Karpas-422 (cell line): ENCODE measurements at regions not wholly inside any gene's neighbourhood (a gene's known extent, or its start where the extent isn't known, plus 50 kb on each side); places are given as distances from the start of the nearest gene placed in this dataset.

Experiments used
- DNase-seq: peaks from one replicate; pipeline ENCODE4 v3.0.0-alpha.2; 2015
- H2AFZ ChIP-seq: fragments of 200-600 bp; sonication (generic); 2 replicates; pipeline ENCODE4 v1.6.1; 2014; ENCODE audit warnings: antibody characterized with exemption, low read length, mixed read lengths
- H3K27ac ChIP-seq: fragments of 200-600 bp; sonication (generic); 2 replicates; pipeline ENCODE4 v1.5.1; 2014; ENCODE audit warnings: mild to moderate bottlenecking, low read length, moderate library complexity
- H3K27me3 ChIP-seq: fragments of 200-600 bp; sonication (generic); 2 replicates; pipeline ENCODE4 v1.6.1; 2014; ENCODE audit warnings: low read length, mixed read lengths
- H3K36me3 ChIP-seq: fragments of 200-600 bp; sonication (generic); 2 replicates; pipeline ENCODE4 v1.6.1; 2014; ENCODE audit warnings: low read length, mixed read lengths; ENCODE audit not compliant: insufficient read depth
- H3K4me1 ChIP-seq: fragments of 200-600 bp; sonication (generic); 2 replicates; pipeline ENCODE4 v1.6.1; 2014; ENCODE audit warnings: mild to moderate bottlenecking, low read length, mixed read lengths
- H3K4me2 ChIP-seq: fragments of 200-600 bp; sonication (generic); 2 replicates; pipeline ENCODE4 v1.6.1; 2014; ENCODE audit warnings: low read length, low read depth, mild to moderate bottlenecking; ENCODE audit not compliant: poor library complexity, severe bottlenecking
- H3K4me3 ChIP-seq: fragments of 200-600 bp; sonication (generic); 2 replicates; pipeline ENCODE4 v1.5.1; 2014; ENCODE audit warnings: mild to moderate bottlenecking, antibody characterized with exemption, low read length, mixed read lengths
- H3K79me2 ChIP-seq: fragments of 200-600 bp; sonication (generic); 2 replicates; pipeline ENCODE4 v1.6.1; 2014; ENCODE audit warnings: mild to moderate bottlenecking, low read length, mixed read lengths
- H3K9ac ChIP-seq: fragments of 200-600 bp; sonication (generic); 2 replicates; pipeline ENCODE4 v1.6.0; 2014; ENCODE audit warnings: low read length
- H3K9me2 ChIP-seq: fragments of 200-600 bp; sonication (generic), shearing (Covaris generic); replicated peaks from 2 replicates; pipeline ENCODE4 v1.6.0; 2014; ENCODE audit warnings: mild to moderate bottlenecking, low read length, moderate library complexity; ENCODE audit not compliant: insufficient read depth
- H3K9me3 ChIP-seq: fragments of 300-700, 200-600 bp; sonication (generic); 2 replicates; pipeline ENCODE4 v1.6.1; 2014; ENCODE audit warnings: low read length, mixed read lengths
- H4K20me1 ChIP-seq: fragments of 200-600 bp; sonication (generic); 2 replicates; pipeline ENCODE4 v1.6.1; 2014; ENCODE audit warnings: mild to moderate bottlenecking, antibody characterized with exemption, low read length, low read depth; ENCODE audit not compliant: insufficient read depth

DNA sequence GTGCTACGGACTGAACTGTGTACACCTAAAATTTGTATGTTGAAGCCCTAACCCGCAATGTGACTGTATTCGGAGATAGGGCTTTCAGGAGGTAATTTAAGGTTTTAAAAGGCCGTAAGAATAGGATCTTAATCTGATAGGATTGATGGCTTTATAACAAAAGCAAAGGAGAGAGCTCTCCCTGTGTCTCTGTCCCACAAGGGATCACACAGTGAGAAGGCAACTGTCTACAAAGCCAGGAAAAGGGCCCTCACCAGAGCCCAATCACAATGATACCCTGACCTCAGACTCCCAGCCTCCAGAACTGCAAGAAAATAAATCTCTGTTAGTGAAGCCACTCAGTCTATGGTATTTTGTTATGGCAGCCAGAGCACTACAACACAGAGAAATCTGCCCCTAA is 208.7 kb upstream of the ZC3H12C start:
- H3K27me3 ChIP-seq = no peaks in the 10 kb centered on the region
- no peaks in the 10 kb centered on the region for H3K4me1 ChIP-seq
- H3K4me3 ChIP-seq = no peak overlapping the region
- H3K9ac ChIP-seq = no peak overlapping the region
- H4K20me1 ChIP-seq = no peaks in the 10 kb centered on the region
- H3K27ac ChIP-seq = no peak overlapping the region
- no peaks in the 10 kb centered on the region; the same call in 1 of the 2 replicates for H3K9me2 ChIP-seq
- no peaks in the 10 kb centered on the region for H3K79me2 ChIP-seq
- no peak overlapping the region for H2AFZ ChIP-seq
- H3K4me2 ChIP-seq = no peak overlapping the region
- DNase-seq = no peak
- H3K9me3 ChIP-seq = no peaks in the 10 kb centered on the region; the same call in 1 of the 2 replicates
- H3K36me3 ChIP-seq = no peaks in the 10 kb centered on the region

DNA sequence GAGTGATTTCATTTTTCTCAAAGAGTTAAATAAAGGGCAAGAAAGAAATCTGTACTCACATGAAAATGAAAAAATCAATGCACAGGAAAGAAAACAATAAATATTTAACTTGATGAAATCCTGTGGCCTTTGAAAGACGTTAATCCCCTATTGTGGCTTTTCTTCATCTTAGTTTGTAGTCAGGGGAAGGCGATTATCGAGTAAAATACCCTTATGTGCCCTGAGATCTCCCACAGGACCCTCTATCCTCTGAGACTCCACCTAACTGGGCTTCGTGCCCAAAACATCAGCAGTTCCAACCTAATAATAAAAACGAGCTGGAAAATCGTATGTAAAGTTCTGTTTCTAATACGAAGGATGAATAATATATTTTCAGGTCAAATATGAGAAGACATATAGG is 208.2 kb upstream of the ZC3H12C start:
- Histone ChIP-seq H3K4me1 (no peaks in the 10 kb centered on the region), H2AFZ (no peak overlapping the region), H3K27me3 (no peaks in the 10 kb centered on the region), H3K36me3 (no peaks in the 10 kb centered on the region), H4K20me1 (no peaks in the 10 kb centered on the region), H3K9ac (no peak overlapping the region), H3K9me3 (no peaks in the 10 kb centered on the region; the same call in 1 of the 2 replicates), H3K4me3 (no peak overlapping the region), H3K27ac (no peak overlapping the region), H3K4me2 (no peak overlapping the region), H3K79me2 (no peaks in the 10 kb centered on the region), H3K9me2 (no peaks in the 10 kb centered on the region; the same call in 1 of the 2 replicates)
- DNase-seq = no peak

DNA sequence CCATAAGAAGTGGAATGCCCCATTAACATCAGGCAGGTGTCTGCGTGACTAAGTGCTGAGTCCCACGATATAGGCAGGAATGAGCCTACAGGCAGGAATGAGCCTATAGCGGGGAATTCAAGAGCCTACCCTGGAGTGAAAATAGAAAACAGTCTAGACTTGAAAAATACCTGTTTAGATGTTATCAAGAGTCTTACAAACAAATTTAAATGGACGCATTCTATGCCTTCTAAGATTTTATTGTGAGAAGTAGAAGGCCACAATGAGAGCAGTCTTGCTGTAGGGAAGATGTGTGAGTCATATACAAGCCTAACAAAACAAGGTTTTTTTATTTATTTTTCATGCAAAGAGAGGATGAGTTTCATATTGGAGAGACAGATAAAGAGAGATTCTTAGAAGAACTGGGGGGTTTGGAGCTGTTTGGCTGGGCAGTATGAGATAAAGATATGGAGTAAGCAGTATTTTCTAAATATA is 200.8 kb upstream of the ZC3H12C start:
- Histone ChIP-seq H2AFZ (no peak overlapping the region), H3K4me1 (no peaks in the 10 kb centered on the region), H3K9me3 (no peaks in the 10 kb centered on the region), H4K20me1 (no peaks in the 10 kb centered on the region), H3K27me3 (peaks cover 5% of the 10 kb centered on the region; the same call in 1 of the 2 replicates), H3K9ac (no peak overlapping the region), H3K79me2 (no peaks in the 10 kb centered on the region), H3K4me2 (no peak overlapping the region), H3K9me2 (no peaks in the 10 kb centered on the region), H3K4me3 (no peak overlapping the region), H3K27ac (no peak overlapping the region), H3K36me3 (no peaks in the 10 kb centered on the region)
- peak; percentile 38 for DNase-seq

DNA sequence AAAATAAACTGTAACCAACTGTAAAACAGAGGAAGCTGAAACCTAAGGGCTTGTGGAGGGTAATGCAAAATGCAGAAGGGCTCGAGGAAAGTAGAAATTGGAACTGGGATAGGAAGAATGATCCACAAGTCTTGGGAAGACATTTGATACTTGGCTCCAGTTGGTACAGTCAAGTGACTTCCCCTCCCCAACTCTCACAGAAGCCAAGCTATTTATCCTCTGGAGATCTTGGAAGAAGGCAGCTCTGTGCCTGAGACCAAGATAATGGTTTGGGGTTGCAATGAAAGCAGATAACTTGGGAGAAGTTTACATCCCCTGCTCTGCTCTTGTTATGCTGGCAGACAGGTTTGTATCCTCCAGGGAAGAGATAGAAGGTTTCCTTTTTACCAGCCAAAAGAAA is 198.9 kb upstream of the ZC3H12C start:
- Histone ChIP-seq H3K4me1 (no peaks in the 10 kb centered on the region), H3K27me3 (peaks cover 5% of the 10 kb centered on the region), H3K4me2 (no peak overlapping the region), H3K4me3 (no peak overlapping the region), H3K79me2 (no peaks in the 10 kb centered on the region), H3K9me3 (no peaks in the 10 kb centered on the region; the same call in 1 of the 2 replicates), H3K9me2 (no peaks in the 10 kb centered on the region), H2AFZ (no peak overlapping the region), H3K36me3 (no peaks in the 10 kb centered on the region), H3K9ac (no peak overlapping the region), H3K27ac (no peak overlapping the region), H4K20me1 (no peaks in the 10 kb centered on the region)
- peak; percentile 39 for DNase-seq

DNA sequence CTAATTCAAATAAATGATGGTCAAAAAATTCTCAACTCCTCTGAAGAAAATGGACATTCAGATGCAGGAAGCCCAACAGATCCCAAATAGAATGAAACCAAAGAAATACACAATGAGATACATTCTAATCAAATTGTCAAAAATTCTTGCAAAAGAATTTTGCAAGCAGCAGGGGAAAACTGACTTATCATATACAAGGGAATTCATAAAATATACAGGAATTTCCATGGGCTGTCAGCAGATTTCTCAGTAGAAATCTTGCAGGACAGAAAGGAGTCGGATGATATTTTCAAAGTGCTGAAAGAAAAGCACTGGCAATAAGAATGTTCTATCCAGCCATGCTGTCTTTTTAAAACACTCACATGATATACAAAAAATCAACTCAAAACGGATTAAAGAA is 194.6 kb upstream of the ZC3H12C start:
- no peaks in the 10 kb centered on the region; the same call in 1 of the 2 replicates for H3K9me2 ChIP-seq
- no peak overlapping the region for H3K27ac ChIP-seq
- no peaks in the 10 kb centered on the region; the same call in 1 of the 2 replicates for H3K9me3 ChIP-seq
- no peaks in the 10 kb centered on the region for H3K36me3 ChIP-seq
- no peaks in the 10 kb centered on the region for H3K4me1 ChIP-seq
- no peaks in the 10 kb centered on the region for H4K20me1 ChIP-seq
- no peaks in the 10 kb centered on the region for H3K79me2 ChIP-seq
- peaks cover 5% of the 10 kb centered on the region for H3K27me3 ChIP-seq
- no peak overlapping the region for H2AFZ ChIP-seq
- DNase-seq = no peak
- H3K4me2 ChIP-seq = no peak overlapping the region
- H3K9ac ChIP-seq = no peak overlapping the region
- H3K4me3 ChIP-seq = no peak overlapping the region

DNA sequence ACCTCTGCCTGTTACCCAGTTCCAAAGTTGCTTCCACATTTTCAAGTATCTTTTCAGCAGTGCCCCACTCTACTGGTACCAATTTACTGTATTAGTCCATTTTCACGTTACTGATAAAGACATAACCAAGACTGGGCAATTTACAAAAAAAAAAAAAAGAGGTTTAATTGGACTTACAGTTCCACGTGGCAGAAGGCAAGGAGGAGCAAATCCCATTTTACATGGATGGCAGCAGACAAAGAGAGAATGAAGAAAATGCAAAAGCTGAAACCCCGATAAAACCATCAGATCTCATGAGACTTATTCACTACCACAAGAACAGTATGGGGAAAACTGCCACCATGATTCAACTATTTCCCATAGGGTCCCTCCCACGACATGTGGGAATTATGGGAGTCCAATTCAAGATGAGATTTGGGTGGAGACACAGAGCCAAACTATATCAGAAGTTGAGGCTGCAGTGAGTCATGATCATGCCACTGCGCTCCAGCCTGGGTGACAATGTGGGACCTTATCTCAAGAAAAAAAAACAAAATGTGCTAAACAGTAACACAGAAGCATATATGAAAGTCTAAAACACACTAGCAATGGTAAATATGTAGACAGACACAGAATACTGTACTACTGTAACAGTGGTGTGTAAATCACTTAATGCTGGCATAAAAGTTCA is 190.3 kb upstream of the ZC3H12C start:
- no peak overlapping the region for H3K4me3 ChIP-seq
- H2AFZ ChIP-seq = no peak overlapping the region
- H3K9me3 ChIP-seq = no peaks in the 10 kb centered on the region; the same call in 1 of the 2 replicates
- no peaks in the 10 kb centered on the region; the same call in 1 of the 2 replicates for H3K27me3 ChIP-seq
- no peaks in the 10 kb centered on the region for H3K36me3 ChIP-seq
- H3K4me1 ChIP-seq = no peaks in the 10 kb centered on the region
- H3K27ac ChIP-seq = no peak overlapping the region
- H4K20me1 ChIP-seq = no peaks in the 10 kb centered on the region
- DNase-seq = no peak
- H3K79me2 ChIP-seq = no peaks in the 10 kb centered on the region
- no peak overlapping the region for H3K9ac ChIP-seq
- no peak overlapping the region for H3K4me2 ChIP-seq
- H3K9me2 ChIP-seq = no peaks in the 10 kb centered on the region; the same call in 1 of the 2 replicates

DNA sequence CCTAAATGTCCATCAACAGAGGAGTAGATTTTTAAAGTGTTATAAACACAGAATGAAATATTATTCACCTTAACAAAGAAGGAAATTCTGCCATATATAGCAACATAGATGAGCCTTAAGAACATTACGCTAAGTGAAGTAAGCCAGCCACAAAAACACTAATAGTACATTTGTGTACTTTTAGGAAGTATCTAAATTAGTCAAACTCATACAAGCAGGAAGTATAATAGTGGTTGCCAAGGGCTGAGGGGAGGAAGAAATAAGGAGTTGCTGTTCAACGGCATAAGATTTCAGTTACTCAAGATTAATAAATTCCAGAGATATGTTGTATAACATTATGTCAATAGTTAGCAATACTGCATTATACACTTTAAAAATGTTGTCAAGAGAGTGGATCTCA is 181.7 kb upstream of the ZC3H12C start:
- Histone ChIP-seq H3K36me3 (no peaks in the 10 kb centered on the region), H4K20me1 (no peaks in the 10 kb centered on the region), H3K9ac (no peak overlapping the region), H3K4me3 (no peak overlapping the region), H2AFZ (no peak overlapping the region), H3K4me1 (no peaks in the 10 kb centered on the region), H3K9me3 (peaks cover 5% of the 10 kb centered on the region; the same call in 1 of the 2 replicates), H3K9me2 (no peaks in the 10 kb centered on the region), H3K27me3 (no peaks in the 10 kb centered on the region), H3K79me2 (no peaks in the 10 kb centered on the region), H3K4me2 (no peak overlapping the region), H3K27ac (no peak overlapping the region)
- no peak for DNase-seq

DNA sequence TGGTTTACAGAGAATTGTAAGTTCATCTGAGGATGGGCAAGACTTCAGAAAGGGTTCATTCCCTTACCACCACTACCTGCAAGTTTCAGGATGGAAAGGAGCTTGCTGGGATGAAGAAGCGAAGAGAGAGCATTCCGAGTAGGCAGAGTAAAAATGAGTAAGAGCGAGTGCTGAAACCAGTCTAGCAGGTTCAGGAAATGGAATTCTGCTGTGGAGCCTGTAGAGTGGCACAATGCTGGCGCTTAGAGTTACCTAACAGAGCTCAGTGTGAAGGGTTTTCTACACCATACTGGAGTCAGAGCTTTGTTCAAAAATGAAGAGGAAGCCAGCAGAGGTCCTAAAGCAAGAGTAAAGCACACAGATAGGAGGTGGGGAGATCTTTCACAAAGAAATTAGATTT is 179.2 kb upstream of the ZC3H12C start:
- Histone ChIP-seq H3K4me3 (no peak overlapping the region), H2AFZ (no peak overlapping the region)

More for the DNA sequence above, 179.2 kb upstream of the ZC3H12C start:
- Histone ChIP-seq H3K4me1 (no peaks in the 10 kb centered on the region), H3K9me2 (no peaks in the 10 kb centered on the region), H3K9me3 (peaks cover 5% of the 10 kb centered on the region; the same call in 1 of the 2 replicates), H3K4me2 (no peak overlapping the region), H3K27me3 (no peaks in the 10 kb centered on the region; the same call in 1 of the 2 replicates), H3K9ac (no peak overlapping the region), H4K20me1 (no peaks in the 10 kb centered on the region), H3K36me3 (no peaks in the 10 kb centered on the region), H3K79me2 (no peaks in the 10 kb centered on the region), H3K27ac (no peak overlapping the region)
- no peak for DNase-seq
